ACC112 (cell line): ENCODE measurements at regions not wholly inside any gene's neighbourhood (a gene's known extent, or its start where the extent isn't known, plus 50 kb on each side); places are given as distances from the start of the nearest gene placed in this dataset.
A peak's percentile ranks its signal among the peaks of the same experiment; 100 is the strongest.

Experiments used
- H2AFZ ChIP-seq: fragments of 200-600 bp; sonication (generic); one replicate; pipeline ENCODE4 v1.6.0; 2017; ENCODE audit warnings: antibody characterized with exemption, low read length; ENCODE audit not compliant: unreplicated experiment
- H3K27ac ChIP-seq: fragments of 200-600 bp; sonication (generic); 2 replicates; pipeline ENCODE4 v1.5.1; 2014; ENCODE audit warnings: low read depth, mild to moderate bottlenecking, antibody characterized with exemption, low read length, moderate library complexity
- H3K27me3 ChIP-seq: fragments of 200-600 bp; sonication (generic); 2 replicates; pipeline ENCODE4 v1.6.1; 2014; ENCODE audit warnings: mild to moderate bottlenecking, antibody characterized with exemption, low read length, moderate library complexity, mixed read lengths; ENCODE audit not compliant: insufficient read depth
- H3K36me3 ChIP-seq: fragments of 200-600 bp; sonication (generic); 2 replicates; pipeline ENCODE4 v1.6.1; 2016; ENCODE audit warnings: mild to moderate bottlenecking, antibody characterized with exemption, low read length, moderate library complexity, mixed read lengths; ENCODE audit not compliant: insufficient read depth
- H3K4me1 ChIP-seq: fragments of 200-600 bp; sonication (generic); one replicate; pipeline ENCODE4 v1.6.1; 2016; ENCODE audit warnings: low read length, mixed read lengths; ENCODE audit not compliant: insufficient read depth, unreplicated experiment, control insufficient read depth
- H3K4me3 ChIP-seq: fragments of 200-600 bp; sonication (generic); 2 replicates; pipeline ENCODE4 v1.5.1; 2014; ENCODE audit warnings: mild to moderate bottlenecking, low read depth, low read length
- H3K79me2 ChIP-seq: fragments of 200-600 bp; sonication (generic); one replicate; pipeline ENCODE4 v1.6.0; 2016; ENCODE audit warnings: low read length; ENCODE audit not compliant: control insufficient read depth, unreplicated experiment, insufficient read depth

DNA sequence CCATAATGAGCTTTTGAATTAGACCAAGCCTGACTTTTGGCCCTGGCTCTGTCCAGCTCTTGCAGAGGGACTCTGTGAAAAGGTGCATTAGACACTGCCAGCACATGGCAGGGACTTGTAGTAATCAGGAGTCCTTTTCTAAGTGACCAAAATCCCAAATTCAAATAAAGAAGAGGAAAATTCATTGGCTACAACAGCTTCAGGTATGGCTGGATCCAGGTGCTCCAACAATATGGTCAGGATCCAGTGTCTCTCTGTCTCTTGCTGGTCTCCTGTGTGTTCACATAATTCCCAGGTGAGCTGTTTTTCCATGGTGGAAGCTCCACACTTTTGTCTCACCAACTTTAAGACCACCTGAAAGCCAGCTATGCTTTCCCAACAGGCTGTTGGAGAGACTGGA, 358.8 kb upstream of the TNRC6C start:
- H3K79me2 ChIP-seq = no peaks in the 10 kb centered on the region
- peaks cover 22% of the 10 kb centered on the region for H3K27me3 ChIP-seq
- H3K36me3 ChIP-seq = no peaks in the 10 kb centered on the region
- no peak overlapping the region for H3K4me3 ChIP-seq
- peaks cover 17% of the 10 kb centered on the region for H3K4me1 ChIP-seq
- H2AFZ ChIP-seq = no peak overlapping the region
- H3K27ac ChIP-seq = no peak overlapping the region

DNA sequence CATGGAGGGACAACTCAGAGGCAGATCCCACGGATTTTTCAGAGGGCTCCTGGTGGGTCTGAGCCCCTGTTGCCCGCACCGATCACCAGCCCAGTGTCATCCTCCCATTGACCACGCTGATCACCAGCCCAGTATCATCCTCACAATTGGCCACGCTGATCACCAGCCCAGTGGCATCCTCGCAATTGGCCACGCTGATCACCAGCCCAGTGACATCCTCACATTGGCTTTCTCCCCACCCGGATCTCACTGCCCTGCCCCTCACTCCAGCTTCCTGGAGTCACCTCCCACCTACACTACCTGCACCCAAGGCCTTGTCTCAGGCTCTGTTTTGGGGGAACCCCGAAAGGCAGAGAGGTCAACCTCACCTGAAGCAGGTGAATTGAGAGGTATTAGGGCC, 358.2 kb upstream of the TNRC6C start:
- Histone ChIP-seq H3K36me3 (no peaks in the 10 kb centered on the region), H2AFZ (no peak overlapping the region), H3K27ac (no peak overlapping the region), H3K79me2 (no peaks in the 10 kb centered on the region), H3K4me3 (no peak overlapping the region), H3K4me1 (peaks cover 17% of the 10 kb centered on the region), H3K27me3 (peaks cover 16% of the 10 kb centered on the region; the same call in 1 of the 2 replicates)

DNA sequence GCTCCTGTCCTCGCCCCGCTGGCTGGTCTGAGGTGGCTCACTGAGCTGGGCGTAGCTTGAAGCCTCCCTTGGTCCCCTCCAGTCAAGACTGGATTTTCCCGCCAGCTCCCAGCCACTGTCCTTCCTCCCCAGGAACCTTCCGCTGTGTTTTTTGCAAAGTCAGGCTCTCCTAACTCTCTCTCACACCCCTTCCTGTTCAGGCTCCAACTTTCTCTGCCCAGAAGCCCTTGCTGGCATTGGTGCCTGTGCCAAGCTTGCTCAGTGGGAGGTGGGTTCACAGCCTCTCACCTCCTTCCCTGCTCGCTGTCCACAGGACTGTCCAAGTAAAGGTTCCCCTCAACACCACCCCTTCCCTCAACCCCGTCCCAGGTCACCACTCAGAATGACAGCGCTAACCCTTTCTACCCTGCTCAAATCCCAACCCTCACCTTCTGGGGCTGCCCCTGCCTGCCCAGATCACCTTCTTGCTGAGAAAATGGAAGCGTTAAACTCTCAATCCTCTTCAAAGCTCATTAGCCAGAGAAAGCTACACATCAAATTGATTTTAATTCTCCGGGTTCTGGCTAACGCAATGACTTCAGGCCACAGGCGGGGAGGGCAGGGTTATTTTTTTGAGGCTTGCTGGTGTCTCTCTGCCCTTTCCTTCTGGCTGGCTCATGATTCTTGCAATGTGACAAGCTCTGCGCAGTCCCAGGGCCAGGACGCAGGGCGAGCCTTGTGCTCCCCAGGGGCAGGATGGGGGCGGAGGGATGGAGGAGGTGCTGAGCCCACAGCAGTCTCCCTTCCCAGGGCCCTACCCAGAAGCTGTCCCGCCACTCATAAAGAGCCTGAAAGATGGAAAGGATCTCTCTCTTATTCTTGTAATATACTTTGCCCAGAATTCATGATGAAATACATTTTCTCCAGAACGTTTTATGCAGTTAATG, 357.2 kb upstream of the TNRC6C start:
- peaks cover 17% of the 10 kb centered on the region for H3K4me1 ChIP-seq
- H3K4me3 ChIP-seq = no peak overlapping the region
- peaks cover 10% of the 10 kb centered on the region; the same call in 1 of the 2 replicates for H3K27me3 ChIP-seq
- no peak overlapping the region for H3K27ac ChIP-seq
- no peak overlapping the region for H2AFZ ChIP-seq
- no peaks in the 10 kb centered on the region for H3K36me3 ChIP-seq
- no peaks in the 10 kb centered on the region for H3K79me2 ChIP-seq

DNA sequence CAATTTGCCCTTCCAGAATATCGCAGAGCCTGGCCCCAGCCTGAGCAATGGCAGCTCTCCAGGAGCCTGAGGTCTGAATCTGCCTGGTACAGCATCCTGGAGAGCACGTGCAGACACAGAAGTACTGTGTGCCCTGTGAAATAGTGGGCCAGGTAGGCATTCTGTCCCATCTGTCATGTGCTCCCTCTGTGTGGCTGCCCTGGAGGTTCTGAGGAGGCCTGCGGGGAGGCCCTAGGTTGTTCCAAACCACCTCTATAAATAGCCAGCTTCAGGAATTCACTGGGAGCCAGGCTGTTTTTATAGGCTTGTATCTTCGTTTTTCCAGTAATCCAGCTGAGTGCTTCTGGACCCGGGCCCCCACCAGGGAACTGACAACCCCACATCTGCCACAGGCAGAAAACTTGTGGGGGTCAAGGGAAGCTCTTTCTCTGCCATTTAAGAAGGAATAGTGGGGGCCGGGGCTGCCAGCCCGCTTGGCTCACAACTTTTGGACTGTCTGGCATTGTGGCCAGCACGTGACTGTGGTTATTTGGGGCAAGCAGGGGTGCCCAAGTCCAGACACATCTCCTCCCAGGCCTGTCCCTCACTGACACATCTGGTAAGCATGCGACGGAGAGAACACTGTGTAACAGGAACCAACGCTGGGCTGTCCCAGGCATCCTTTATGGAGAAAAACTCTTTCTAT, 356.3 kb upstream of the TNRC6C start:
- H3K36me3 ChIP-seq = no peaks in the 10 kb centered on the region
- peak overlapping the region; percentile 68 for H3K27ac ChIP-seq
- H2AFZ ChIP-seq = peak overlapping the region; percentile 59

DNA sequence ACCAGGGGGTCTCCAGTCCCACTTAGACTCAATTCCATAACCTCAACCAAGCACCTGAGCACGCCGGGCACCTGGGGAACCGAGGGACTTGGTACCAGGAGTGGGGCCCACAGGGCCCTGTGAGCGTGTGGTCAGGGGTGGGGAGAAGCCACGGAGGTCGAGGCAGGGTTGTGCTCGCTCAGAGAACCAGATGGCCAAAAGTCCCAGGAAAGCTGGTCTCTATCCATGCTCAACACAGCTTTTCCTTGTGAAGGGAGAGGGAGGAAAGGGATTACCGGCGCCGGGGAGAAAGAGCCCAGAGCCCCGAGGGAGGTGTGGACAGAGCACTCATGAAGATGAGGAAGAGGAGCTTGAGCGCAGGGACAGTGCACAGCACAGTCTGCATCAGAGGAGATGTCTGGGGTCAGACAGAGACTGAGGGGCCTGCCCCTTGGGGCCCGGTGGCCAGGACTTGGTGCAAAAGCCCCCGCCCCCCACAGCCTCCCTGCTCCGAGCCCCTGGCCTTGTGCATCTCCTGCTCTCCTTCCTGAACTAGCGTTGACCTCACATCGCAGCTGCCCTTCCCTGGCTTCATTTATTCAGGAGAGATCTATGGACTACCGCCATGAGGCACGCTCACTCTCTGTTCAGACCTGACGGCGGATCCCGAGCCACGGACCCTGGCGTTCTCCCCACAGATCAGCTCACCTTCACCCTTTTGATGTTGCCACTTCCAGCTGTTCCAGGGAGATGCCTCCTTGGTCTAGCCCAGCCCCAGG, 355.4 kb upstream of the TNRC6C start:
- Histone ChIP-seq H3K4me1 (peaks cover 17% of the 10 kb centered on the region), H3K36me3 (no peaks in the 10 kb centered on the region), H3K4me3 (peak overlapping the region; percentile 20; the same call in 1 of the 2 replicates), H2AFZ (no peak overlapping the region), H3K27me3 (no peaks in the 10 kb centered on the region), H3K79me2 (no peaks in the 10 kb centered on the region), H3K27ac (peak overlapping the region; percentile 17)

More for the DNA sequence above, 356.3 kb upstream of the TNRC6C start:
- peaks cover 5% of the 10 kb centered on the region; the same call in 1 of the 2 replicates for H3K27me3 ChIP-seq
- peak overlapping the region; percentile 20; the same call in 1 of the 2 replicates for H3K4me3 ChIP-seq
- H3K4me1 ChIP-seq = peaks cover 17% of the 10 kb centered on the region
- no peaks in the 10 kb centered on the region for H3K79me2 ChIP-seq

DNA sequence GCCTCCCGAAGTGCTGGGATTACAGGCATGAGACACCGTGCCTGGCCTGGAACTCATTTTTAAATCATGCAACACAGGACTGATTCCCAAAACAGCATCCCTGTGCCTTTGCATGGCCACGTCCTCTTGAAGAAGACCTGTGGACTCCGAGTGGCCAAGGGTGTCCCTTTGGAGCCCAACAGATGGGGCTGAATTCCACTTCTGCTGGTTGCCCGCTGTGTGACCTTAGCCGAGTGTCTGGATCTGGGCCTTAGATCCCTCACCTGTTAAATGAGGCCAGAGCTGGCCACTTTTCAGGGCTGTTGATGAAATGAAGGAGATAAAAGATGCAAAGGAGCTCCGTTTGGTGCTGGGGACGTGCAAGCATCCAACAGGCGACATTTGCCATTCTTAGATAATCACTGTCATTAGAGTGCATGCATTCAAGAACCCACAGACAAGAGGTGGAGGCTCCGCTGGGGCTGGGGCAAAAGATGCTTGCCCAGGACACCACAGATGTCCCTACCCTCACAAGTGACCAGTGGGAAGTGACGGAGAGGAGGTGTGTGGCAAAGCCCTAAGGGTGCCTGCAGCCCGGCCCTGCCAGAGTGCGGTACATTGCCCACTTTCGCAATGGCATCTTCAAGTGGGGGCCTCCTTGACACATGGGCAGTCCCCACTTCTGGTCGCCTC, 354.1 kb upstream of the TNRC6C start:
- no peaks in the 10 kb centered on the region for H3K79me2 ChIP-seq
- no peak overlapping the region for H3K27ac ChIP-seq
- H3K27me3 ChIP-seq = no peaks in the 10 kb centered on the region
- peaks cover 17% of the 10 kb centered on the region for H3K4me1 ChIP-seq
- H2AFZ ChIP-seq = no peak overlapping the region
- no peak overlapping the region for H3K4me3 ChIP-seq
- no peaks in the 10 kb centered on the region for H3K36me3 ChIP-seq

DNA sequence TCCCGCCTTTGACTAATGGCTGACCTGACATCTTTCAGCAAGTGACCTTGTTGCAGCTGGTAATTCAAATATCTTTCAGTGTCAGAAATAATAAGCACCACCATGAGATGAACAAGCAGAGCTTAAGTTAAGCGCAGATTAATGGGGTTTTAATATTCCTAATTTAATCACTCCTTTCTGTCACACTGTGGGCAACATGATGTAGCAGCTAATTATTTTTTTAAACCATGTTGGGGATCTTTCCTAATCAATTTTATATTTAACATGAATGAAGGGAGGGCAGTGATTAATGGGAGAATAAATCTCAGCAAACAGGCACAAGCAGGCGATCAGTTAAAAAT, 353.6 kb upstream of the TNRC6C start:
- H3K4me1 ChIP-seq = peaks cover 17% of the 10 kb centered on the region
- H3K4me3 ChIP-seq = no peak overlapping the region
- H3K27ac ChIP-seq = no peak overlapping the region
- no peaks in the 10 kb centered on the region for H3K36me3 ChIP-seq
- no peaks in the 10 kb centered on the region for H3K79me2 ChIP-seq
- no peaks in the 10 kb centered on the region for H3K27me3 ChIP-seq
- no peak overlapping the region for H2AFZ ChIP-seq

DNA sequence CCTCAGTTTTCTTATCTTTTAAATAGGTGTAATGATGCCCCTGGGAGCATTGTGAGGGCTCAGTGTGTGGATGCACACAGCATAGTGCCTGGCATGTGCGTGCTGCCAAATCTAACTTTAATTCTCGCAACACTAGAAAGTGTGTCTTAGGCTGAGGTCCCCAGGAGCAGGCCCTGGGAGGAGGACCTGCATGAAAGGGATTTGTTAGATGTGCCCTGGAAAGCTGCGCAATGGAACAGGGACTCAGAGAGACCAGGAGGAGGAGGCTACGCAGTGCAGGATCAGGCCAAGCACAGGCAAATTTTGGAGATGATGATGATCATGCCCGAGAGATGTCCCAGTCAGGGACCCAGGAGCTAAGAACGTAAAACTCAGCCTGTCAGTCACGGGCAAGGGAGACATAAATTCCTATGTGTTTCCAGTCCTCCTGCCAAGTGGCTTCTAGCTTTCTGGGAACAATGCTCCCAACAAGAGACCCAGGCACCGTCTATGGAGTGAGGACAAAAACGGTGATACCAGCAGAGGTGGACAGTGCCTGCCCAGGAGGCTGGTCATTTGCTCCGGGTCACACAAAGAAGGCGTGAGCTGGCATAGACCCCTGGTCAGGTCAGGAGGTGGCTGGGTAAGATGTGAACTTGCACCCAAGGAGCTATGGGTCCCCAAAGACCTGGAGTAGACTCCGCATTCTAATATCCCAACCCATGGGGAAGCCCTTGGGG, 352.2 kb upstream of the TNRC6C start:
- Histone ChIP-seq H3K79me2 (no peaks in the 10 kb centered on the region), H3K27ac (no peak overlapping the region), H3K4me1 (peaks cover 22% of the 10 kb centered on the region), H3K4me3 (no peak overlapping the region), H3K27me3 (peaks cover 3% of the 10 kb centered on the region; the same call in 1 of the 2 replicates), H3K36me3 (no peaks in the 10 kb centered on the region), H2AFZ (no peak overlapping the region)

DNA sequence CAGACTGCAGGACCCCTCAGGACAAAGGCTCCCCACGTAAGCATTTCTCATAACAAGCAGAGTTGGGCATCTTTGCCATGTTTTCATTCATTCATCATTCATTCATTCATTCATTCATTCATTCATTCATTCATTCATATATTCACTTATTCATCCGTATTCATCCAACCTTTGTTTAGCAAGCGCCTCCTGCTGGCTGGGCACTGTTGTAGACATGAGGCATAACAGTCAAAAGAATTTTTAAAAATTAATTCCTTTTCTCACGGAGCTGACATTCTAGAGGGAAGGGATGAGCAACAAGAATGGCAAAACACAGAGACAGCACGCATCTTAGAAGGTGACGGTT, 351.7 kb upstream of the TNRC6C start:
- Histone ChIP-seq H3K79me2 (no peaks in the 10 kb centered on the region), H3K27ac (no peak overlapping the region), H3K36me3 (no peaks in the 10 kb centered on the region), H2AFZ (no peak overlapping the region), H3K4me1 (peaks cover 19% of the 10 kb centered on the region), H3K4me3 (no peak overlapping the region), H3K27me3 (peaks cover 6% of the 10 kb centered on the region; the same call in 1 of the 2 replicates)

DNA sequence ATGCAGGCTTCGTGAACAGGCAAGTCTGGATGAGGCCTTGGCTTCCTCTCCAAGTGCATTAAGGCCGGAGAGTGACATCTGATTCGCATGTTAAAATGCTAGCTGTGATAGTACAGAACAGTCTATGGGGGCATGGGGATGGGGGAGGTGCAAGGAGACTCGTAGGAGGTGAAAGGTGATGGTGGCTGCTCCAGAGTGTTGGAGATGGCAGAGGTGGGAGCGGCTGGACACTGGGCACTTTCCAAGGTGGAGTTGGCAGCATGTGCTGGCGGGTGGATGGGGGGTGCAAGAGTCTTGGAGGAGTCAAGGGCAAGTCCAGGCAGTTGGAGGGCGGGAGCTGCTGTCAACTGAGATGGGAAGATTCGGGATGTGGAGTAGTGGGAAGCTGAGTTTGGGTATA, 350.9 kb upstream of the TNRC6C start:
- no peak overlapping the region for H3K4me3 ChIP-seq
- H3K36me3 ChIP-seq = no peaks in the 10 kb centered on the region
- no peak overlapping the region for H3K27ac ChIP-seq
- H2AFZ ChIP-seq = no peak overlapping the region
- peaks cover 11% of the 10 kb centered on the region for H3K4me1 ChIP-seq
- H3K27me3 ChIP-seq = peaks cover 9% of the 10 kb centered on the region
- H3K79me2 ChIP-seq = no peaks in the 10 kb centered on the region
